Stimulated activated CD4-positive, alpha-beta T cell treated with anti-CD3 and anti-CD28 coated beads, Interleukin-4, amount 100 ng/mL, for 1 hour (primary cell): ENCODE measurements at regions not wholly inside any gene's neighbourhood (a gene's known extent, or its start where the extent isn't known, plus 50 kb on each side); places are given as distances from the start of the nearest gene placed in this dataset.
A peak's percentile ranks its signal among the peaks of the same experiment; 100 is the strongest.
"Not testable (repeated sequence)": the region's sequence is repeated elsewhere in the genome, so short reads cannot be mapped to it uniquely, and the experiment has no call there.

Experiments
- DNase-seq: peaks from one replicate; pipeline ENCODE4 v3.0.0-alpha.2; 2020

DNA sequence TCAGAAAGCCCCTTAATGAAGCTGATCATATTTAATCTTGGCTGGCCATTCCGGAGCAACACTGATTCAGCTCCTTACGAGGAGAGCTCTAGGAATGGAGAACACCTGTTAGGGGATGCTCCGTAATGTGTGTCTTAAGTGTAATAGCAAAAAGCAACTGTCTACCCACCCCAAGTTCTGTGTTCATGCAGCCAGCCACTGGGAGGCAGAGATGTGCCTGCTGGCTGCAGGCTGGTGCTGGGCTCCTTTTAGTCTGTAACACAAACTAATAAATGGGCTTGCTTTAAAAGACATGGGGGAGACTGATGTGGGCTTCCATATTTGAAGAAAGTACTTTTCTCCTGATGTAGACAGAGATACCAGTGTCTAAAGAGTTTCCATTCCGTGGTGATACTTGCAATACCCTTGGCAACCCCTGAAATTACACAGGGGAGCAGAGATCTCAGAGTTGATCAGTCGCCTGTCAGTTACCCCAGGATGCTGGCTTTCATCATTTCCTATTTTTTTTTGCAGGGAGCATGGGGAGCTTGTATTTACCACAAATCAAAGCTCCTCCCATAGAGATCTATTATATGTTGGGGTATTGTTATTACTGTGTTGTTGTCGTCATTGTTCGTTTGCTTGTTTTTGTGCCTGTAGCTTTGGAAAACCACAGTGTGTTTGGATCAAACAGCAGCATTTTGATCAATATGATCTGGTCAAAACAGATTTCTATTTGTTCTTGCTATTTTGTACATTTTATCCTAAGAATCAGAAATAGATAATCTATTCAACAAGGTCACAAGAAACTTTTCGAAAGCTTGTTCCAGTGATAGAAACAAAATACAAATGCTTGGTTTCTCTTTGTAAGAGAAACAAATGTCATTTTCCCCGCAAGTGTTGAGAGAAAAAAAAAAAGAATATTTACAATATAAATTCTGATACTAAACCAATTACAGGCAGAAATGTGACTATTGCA, 65.8 kb downstream of the MTX3 start:
- DNase-seq = peak; percentile 16

DNA sequence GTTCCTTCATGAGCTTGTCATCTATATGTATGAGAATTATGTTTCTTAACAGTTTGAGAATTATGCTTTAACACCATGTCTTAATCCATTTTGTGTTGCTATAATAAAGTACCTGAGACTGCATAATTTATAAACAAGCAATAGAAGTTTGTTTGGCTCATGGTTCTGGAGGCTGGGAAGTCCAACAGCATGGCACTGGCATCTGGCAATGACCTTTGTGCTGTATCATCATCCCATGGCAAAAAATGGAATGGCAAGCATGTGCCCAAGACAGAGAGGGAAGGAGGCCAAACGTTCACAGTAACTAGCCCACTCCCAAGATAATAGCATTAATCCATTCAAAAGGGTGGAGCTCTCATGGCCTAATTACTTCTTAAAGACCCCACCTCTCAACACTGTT, 67.6 kb downstream of the MTX3 start:
- no peak for DNase-seq

DNA sequence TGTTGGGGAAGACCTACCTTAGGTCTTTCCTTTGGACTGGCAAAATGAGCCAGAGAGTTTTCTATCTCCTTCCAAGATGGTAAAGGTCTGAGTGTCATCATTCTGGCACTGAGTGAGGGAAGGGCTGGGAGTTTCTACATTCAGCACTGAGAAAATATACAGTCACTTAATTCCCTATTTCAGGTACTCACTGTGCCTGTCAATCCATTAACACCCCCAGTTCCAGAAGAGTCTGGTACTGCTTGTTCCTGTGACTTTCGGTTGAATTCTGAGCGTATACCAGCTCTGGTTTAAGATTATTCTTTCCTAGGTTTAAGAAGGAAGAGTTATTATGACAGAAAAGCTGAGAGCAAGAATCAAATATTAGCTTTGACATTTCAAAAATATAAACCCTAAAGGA, 68.4 kb downstream of the MTX3 start:
- no peak for DNase-seq

DNA sequence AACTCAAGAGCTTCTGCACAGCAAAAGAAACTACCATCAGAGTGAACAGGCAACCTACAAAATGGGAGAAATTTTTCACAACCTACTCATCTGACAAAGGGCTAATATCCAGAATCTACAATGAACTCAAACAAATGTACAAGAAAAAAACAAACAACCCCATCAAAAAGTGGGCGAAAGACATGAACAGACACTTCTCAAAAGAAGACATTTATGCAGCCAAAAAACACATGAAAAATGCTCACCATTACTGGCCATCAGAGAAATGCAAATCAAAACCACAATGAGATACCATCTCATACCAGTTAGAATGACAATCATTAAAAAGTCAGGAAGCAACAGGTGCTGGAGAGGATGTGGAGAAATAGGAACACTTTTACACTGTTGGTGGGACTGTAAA, 83.6 kb downstream of the MTX3 start:
- DNase-seq = not testable (repeated sequence)

DNA sequence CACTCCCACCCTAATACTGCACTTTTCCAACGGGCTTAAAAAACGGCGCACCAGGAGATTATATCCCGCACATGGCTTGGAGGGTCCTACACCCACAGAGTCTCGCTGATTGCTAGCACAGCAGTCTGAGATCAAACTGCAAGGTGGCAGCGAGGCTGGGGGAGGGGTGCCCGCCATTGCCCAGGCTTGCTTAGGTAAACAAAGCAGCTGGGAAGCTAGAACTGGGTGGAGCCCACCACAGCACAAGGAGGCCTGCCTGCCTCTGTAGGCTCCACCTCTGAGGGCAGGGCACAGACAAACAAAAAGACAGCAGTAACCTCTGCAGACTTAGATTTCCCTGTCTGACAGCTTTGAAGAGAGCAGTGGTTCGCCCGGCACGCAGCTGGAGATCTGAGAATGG, 88.5 kb downstream of the MTX3 start:
- not testable (repeated sequence) for DNase-seq

DNA sequence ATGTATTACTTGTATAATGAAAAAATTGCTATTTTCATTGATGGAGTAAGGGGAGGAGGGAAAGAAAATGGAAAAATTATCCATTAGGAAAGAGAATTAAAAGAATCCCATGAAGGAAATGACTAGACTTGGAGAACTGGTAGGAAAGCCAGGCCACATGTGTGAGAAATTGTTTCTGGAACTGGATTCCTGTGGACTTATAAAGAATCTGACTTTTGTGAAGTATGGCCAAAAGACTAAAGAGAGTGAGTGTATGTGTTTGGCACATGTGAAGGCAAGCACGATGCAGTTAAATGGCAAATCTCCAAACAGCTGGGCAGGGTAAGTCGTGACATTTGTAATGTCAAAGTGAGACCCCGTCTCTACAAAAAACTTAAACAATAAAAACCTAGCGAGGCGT, 89.4 kb downstream of the MTX3 start:
- DNase-seq = no peak

DNA sequence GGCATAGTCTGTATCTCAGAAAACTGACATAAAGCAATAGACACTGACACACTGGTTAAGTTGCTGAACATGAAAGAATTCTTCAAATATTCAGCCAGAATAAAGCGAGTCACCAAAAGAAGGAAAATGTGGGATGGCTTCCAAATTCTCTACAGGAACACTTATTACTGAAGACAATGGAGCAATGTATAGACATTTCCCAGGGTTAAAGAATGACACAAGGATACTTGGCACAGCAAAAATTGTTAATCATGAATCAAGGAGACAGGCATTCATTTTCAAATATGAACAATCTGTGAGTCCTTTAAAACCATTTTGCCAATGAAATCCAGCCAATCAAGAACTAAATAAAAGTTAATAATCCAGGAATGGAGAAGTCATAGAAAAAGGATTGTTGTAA, 92.5 kb downstream of the MTX3 start:
- no peak for DNase-seq

DNA sequence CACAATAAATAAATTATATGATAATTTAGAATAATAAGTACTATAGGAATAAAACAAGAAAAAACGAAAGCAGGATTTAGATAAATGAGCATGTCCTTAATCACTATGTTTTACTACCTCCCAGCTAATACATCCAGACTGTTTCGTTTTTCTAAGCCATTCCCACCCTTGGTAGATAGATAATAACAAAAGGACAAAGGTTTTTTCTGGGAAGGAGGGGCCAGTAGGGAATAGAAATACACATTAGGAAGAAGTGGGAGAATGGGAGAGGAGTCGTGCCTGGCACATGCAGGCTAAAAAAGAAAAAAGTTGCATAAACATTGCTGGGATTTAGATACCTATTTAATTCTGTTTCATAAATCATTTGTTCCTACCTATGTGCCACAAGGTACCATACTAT, 97.1 kb downstream of the MTX3 start:
- no peak for DNase-seq

DNA sequence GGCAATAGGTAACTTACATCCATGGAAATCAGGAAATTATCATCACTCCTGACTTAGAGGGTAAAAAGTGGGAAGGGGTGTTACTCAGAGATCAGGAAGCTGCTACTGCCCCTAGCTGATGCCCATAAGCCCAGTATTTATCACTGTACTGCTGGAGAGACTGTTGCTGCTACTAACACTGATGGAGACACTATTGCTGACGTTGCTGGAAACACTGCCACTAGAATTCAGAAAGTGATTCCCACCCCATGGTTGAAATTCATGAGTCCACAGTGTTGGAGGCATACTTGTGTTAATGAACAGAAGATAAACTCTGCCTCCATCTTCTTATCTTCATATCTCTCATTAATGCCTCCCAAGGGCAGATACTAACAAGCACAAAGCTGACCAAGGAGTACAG, 97.6 kb downstream of the MTX3 start:
- DNase-seq = no peak

DNA sequence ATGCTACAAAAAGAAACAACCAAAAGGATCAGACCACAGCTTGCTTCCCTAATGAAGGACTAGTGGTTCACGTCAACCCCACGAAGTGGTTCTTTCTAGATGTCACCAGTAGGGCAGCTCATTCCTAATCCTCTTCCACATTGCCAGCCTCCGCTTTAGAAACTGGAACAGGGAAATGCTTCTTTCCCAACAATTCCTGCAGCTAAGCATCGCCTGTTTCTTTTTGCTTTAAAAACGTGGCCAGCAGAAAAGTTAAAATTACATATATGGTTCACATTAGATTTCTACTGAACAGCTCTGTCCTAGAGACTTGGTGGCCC, 100.2 kb downstream of the MTX3 start:
- no peak for DNase-seq

DNA sequence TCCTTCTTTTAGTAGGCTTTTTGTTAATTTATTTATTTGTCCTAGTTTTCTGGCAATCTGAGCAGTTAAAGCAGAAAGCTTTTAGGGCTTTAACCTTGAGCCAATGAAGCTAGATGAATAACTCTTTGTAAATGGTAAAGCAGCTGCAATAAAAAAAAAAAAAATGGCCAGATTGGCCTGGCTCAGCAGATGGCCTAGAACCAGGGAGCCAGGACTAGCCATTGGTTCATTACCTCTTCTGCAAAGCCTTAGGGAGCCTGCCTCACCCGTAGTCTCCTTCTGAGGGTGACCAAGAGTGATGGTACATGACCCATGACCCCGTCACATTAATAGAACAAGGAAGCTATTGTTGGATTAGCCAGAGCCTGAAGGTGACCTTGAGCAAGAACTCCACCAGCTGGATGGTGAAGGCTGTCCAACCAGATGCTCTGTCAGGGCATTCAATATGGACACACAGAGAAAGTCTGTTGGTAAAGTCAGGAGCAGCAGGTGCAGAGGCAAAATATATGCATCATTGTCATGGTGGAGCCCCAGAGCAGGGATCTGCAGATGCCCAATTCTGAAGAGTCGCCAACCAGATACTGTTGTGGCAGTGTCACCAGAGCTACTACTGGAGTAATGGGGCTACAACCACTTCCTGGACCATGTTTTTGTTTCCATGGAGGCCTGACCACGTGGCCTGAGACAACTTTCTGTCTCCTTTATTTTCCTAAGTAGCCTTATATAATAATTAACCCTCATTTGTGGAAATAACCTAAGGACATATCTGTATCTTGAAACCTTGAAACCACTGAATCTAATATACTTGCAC, 100.7 kb downstream of the MTX3 start:
- DNase-seq = no peak

DNA sequence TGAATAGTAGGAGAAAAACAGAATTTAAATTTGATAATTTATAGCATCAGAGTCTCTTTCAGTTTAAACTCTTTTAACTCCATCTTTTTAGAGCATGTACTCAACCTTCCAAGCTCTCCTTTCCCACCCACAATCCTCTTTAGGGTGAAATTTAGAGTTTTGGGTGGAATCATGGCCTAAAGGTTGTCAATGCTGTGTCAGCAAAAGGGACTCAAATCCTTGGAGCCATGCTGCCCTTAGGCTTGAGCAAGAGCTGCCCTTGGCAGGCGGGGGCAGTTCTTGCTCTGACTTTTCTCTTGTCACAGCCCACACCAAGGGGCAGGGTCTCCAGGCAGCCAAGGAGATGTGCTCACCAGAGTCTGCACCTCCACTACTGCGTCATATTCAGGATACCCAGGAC, 102.4 kb downstream of the MTX3 start:
- DNase-seq = no peak

DNA sequence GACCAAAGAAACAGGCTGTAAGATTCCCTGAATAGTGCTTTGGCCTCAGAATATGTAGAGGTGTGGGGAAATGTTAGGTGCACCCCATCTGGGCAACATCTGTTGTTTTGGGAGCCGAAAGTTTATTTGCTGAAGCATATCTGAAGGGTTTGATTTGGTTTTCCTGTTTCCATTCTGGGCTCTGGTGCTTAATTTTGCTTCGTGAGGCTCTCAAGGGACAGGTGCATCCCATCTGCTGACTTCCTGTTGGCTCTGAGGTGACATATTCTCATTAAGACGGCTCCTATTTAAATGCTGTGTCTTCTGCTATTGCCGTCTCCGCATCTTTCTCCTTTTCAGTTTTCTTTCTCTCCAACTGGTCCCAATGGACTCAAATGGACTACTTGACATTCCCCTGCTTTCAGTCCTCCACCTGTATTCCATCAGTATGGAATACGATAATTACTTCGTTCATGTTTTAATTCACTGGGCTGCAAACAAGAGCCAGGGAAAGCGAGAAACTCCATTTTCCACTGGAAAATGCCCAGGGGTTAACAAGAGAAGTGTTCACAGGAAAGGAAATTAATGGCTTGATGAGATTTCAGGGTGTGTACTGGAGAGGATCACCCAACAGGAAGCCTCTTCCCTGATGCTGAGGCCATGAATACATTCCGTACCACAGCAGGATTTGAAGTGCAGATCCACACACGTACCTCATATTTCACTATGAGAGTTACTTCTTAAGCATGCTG, 104.0 kb downstream of the MTX3 start:
- no peak for DNase-seq

DNA sequence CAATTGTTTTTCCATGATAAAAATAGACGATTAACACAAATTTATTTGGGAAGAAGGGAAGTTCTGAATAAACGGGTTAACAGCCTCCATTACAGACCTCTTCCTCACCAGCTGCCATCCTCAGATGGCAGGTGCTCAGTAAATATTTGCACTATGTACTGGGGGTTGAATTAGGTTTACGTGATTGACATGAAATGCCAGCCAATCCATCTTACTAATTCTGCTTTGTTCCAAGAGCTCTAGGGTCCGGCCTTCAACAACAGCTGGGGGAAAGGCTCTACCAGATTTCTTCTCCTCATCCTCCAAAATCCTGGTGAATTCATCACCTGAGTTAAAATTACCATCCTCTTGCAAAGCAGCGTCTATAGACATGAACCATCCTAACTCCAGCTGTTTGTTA, 104.6 kb downstream of the MTX3 start:
- DNase-seq = no peak

DNA sequence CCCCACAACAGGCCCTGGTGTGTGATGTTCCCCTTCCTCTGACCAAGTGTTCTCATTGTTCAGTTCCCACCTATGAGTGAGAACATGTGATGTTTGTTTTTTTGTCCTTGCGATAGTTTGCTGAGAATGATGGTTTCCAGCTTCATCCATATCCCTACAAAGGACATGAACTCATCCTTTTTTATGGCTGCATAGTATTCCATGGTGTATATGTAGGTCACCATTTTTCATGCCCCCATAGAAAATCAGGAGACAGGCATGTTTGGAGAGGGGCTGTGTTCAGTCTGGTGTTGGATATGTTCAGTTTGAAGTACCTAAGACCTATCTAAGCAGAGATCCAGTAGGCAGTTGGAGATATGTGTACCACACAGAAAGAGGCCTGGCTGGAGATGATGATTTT, 111.2 kb downstream of the MTX3 start:
- not testable (repeated sequence) for DNase-seq

DNA sequence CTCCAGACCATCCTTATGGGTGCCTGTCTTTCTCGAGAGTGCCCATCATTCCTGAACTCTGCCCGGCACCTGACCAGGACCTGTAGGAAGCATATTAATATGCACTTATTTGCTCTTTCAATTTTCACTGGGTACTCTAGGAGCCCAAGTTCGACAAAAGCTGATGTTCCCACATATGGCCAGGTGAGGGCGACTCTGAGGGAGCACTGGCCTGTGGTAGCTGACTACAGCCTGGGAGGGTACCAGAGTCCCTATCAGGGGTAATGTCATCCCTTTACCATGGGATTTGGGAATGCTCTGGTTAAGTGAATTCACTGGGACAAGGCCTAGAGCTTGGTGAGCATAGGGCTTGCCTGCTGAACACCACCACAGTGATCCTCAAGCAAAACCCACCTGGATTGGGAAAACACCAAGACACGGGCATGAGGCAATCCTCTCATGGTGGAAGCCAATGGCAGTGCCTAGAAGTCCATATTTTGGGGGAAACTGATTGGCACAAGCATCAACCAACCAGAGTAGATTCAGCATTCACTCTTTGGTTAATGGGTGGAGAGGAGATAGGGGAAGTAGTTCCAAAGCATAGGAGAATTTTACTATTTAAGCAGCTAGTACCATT, 112.2 kb downstream of the MTX3 start:
- peak; percentile 39 for DNase-seq

DNA sequence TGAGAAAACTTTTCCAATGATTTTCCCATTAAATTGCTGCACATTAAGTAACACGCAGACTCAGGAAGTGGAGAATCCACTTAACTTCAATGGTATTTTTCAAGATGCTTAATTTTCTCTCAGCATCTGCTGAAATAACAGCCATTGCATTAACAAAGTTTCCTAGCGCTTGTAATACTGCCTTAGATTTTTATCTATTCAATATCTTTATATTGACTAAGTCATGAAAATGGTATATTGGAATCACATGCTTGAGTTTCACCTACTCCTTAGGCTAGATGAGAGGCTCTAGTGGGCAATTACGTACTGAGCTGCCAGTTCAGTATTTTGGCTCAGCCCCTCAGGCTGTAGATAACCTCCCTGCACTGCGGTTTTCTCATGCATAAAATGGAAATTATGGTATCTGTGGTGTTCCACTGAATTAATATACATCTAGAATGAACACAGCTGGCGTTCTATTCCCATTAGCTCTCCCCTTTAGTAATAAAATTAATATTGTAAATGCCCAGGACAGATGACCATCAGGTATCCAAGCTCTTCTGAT, 112.9 kb downstream of the MTX3 start:
- DNase-seq = no peak

DNA sequence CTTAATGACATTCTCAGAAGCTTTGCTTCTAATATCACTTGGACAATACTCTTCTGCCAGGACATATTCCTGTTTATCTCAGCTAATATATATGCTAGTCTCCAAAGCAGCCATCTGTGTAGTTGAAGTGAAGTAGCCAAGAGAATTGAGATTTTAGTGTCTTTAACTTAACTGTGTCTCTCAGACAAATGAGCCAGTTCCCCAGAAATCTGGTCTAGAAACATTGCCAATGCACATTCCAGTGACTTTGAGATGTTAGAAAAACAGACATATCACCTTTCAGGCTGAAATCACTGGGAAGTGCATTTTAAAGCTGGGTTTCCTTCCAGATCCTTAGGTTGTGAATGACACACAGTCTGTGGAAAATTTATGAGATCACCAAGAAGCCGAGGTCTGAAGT, 114.6 kb downstream of the MTX3 start:
- no peak for DNase-seq

DNA sequence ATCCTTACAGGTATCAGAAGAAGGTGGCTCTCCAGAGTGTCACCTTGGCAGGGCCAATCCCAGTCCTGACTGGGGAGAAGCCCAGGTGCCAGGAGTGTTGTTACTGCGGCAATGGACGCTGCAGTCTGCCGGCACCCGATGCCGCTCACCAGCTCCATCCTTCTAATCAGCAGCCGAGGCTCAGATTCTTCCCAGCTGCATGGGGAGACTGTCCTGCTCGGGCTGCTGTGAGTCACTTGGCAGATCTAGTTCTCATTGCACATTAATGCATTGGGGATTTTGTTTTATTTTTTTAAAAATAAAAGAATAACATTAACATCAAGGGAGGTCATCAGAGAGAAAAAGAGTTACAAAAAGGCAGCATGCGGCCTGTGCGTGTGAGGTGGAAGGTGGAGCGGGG, 115.8 kb downstream of the MTX3 start:
- DNase-seq = no peak

DNA sequence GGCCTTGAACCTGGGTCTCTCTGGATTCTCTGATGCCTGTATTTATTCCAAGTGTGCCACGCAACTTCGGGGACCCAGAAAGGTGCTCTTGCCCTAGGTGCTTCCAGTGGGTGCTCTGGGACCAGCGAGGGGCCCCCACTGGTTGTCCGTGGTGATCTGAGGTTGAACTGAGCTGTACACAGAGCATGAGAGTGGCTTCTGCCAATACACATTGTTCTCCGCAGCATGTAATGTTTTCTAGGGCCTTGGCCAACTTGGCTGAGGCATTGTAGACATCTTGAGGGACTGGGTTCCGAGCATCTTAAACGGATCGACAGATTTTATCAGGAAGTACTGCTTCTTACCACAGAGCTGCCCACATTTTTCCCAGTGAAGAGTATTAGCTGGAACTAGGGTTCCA, 117.9 kb downstream of the MTX3 start:
- DNase-seq = no peak

DNA sequence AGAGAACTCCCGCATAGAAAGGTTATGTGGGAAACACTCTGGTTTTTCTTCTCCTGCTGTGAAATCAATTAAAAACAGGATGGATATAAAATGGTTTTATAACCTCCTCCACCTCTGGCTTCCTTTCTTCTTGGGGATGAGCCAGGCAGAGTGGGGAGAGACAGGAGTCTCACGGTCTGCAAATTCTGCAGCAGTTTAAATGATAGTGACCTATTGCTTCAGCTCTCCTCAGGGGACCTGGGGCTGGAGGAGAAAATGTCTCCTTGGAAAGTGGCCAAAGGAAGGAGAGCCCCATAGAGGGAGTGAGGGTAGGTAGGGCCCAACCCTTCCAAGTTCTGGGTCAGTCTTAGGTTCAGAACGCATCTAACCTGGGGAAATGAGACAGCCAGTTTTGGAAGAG, 118.8 kb downstream of the MTX3 start:
- no peak for DNase-seq

DNA sequence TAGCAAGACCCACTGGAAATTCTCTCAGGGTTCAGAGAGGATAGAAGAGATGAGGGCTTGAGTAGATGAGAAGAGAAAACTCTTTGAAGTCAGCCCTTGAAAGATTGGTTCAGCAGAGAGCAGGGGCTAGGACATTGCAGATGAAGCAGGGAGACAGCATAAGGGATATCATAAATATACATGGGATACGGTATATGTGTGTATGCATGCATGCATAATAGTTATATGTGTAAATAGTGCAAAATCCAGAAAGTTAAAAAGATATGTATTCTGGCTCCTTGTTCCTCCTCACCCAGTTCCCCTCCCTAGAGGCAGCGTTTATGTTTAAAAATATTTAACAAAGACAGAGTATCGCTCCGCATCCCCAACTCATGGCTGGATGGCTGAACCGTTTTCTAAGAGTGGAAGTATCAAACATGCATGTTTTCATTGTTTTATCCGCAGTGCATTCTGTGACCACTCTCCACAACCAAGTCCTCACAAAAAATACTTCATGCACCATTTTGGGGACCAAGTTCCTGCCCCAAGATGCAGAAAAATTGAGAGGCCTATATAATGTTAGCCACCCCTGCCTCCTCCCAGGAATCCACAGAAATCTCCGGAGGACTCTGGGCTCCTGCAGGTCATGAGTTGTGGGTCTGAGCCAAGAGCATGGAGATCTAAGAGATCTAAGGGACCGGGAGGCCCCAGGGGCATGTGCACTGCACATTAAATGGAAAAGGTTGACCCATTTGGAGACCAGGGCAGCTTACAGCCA, 119.5 kb downstream of the MTX3 start:
- no peak for DNase-seq
